SK-N-MC (cell line): ENCODE measurements at regions not wholly inside any gene's neighbourhood (a gene's known extent, or its start where the extent isn't known, plus 50 kb on each side); places are given as distances from the start of the nearest gene placed in this dataset.

Experiments
- DNase-seq: peaks from one replicate; pipeline ENCODE4 v3.0.0-alpha.2; 2011; ENCODE audit warnings: low read depth, low spot score
- H3K27ac ChIP-seq: fragments of 200-600 bp; sonication (generic); 2 replicates; pipeline ENCODE4 v1.5.1; 2016; ENCODE audit warnings: mixed run types
- H3K36me3 ChIP-seq: fragments of 200-600 bp; sonication (generic); 2 replicates; pipeline ENCODE4 v1.6.1; 2017; ENCODE audit warnings: antibody characterized with exemption, low read length, mixed read lengths; ENCODE audit not compliant: insufficient read depth
- H3K4me3 ChIP-seq: fragments of 200-600 bp; sonication (generic); 2 replicates; pipeline ENCODE4 v1.5.1; 2016
- H3K9ac ChIP-seq: fragments of 200-600 bp; sonication (generic); 2 replicates; pipeline ENCODE4 v1.8.0; 2017; ENCODE audit warnings: mixed run types, mixed read lengths; ENCODE audit not compliant: insufficient read length
- H3K9me3 ChIP-seq: fragments of 200-600 bp; sonication (generic); 2 replicates; pipeline ENCODE4 v1.6.1; 2017; ENCODE audit warnings: low read depth, mild to moderate bottlenecking, antibody characterized with exemption, low read length, moderate library complexity, mixed read lengths
- EZH2 ChIP-seq: fragments of 200-600 bp; sonication (generic); IDR thresholded peaks from one replicate; pipeline ENCODE4 v1.6.1; 2017; ENCODE audit warnings: antibody characterized with exemption
- FOXP2 ChIP-seq: optimal IDR thresholded peaks from 2 replicates; pipeline ENCODE3; 2011; ENCODE audit warnings: mild to moderate bottlenecking, moderate library complexity; ENCODE audit not compliant: insufficient read depth; ENCODE audit errors: extremely low read length, control extremely low read depth
- POLR2AphosphoS5 ChIP-seq: IDR thresholded peaks from 2 replicates; pipeline ENCODE4 v1.6.1; 2012; ENCODE audit warnings: mild to moderate bottlenecking, low read depth, low read length, borderline replicate concordance

- no peak overlapping the region for H3K4me3 ChIP-seq
- no peak overlapping the region for H3K27ac ChIP-seq
- H3K36me3 ChIP-seq = no peaks in the 10 kb centered on the region
- H3K9me3 ChIP-seq = no peaks in the 10 kb centered on the region
- H3K9ac ChIP-seq = no peak overlapping the region
- DNase-seq = no peak
- TF ChIP-seq FOXP2 (no peak), POLR2AphosphoS5 (no peak)
These were observed 206.7 kb downstream of the SETD4 start for GRCh38 chr21:35853321-35854239.

GRCh38 chr21:35852820-35853219 lies 207.5 kb downstream of the SETD4 start:
- Histone ChIP-seq H3K36me3 (no peaks in the 10 kb centered on the region), H3K27ac (no peak overlapping the region), H3K9me3 (no peaks in the 10 kb centered on the region), H3K4me3 (no peak overlapping the region), H3K9ac (no peak overlapping the region)
- no peak for TF ChIP-seq POLR2AphosphoS5
- no peak for TF ChIP-seq EZH2
- TF ChIP-seq FOXP2 = no peak
- DNase-seq = no peak

- no peaks in the 10 kb centered on the region for H3K36me3 ChIP-seq
- no peaks in the 10 kb centered on the region for H3K9me3 ChIP-seq
- no peak overlapping the region for H3K9ac ChIP-seq
- no peak overlapping the region for H3K4me3 ChIP-seq
- H3K27ac ChIP-seq = no peak overlapping the region
- TF ChIP-seq FOXP2 (no peak), EZH2 (no peak), POLR2AphosphoS5 (no peak)
- no peak for DNase-seq
These were observed 209.7 kb downstream of the SETD4 start for GRCh38 chr21:35850542-35851103.

GRCh38 chr21:35850029-35850428 lies 210.3 kb downstream of the SETD4 start:
- TF ChIP-seq FOXP2 = no peak
- no peak for TF ChIP-seq EZH2
- TF ChIP-seq POLR2AphosphoS5 = no peak
- Histone ChIP-seq H3K9me3 (no peaks in the 10 kb centered on the region), H3K36me3 (no peaks in the 10 kb centered on the region), H3K4me3 (no peak overlapping the region), H3K9ac (no peak overlapping the region), H3K27ac (no peak overlapping the region)
- no peak for DNase-seq

- H3K4me3 ChIP-seq = no peak overlapping the region
- no peak for DNase-seq
- H3K9ac ChIP-seq = no peak overlapping the region
- no peak overlapping the region for H3K27ac ChIP-seq
- no peaks in the 10 kb centered on the region for H3K36me3 ChIP-seq
- H3K9me3 ChIP-seq = no peaks in the 10 kb centered on the region
- TF ChIP-seq EZH2 = no peak
- TF ChIP-seq POLR2AphosphoS5 = no peak
- TF ChIP-seq FOXP2 = no peak
These were observed 211.2 kb downstream of the SETD4 start for GRCh38 chr21:35849144-35849543.

- Histone ChIP-seq H3K36me3 (no peaks in the 10 kb centered on the region), H3K9me3 (no peaks in the 10 kb centered on the region), H3K4me3 (no peak overlapping the region), H3K27ac (no peak overlapping the region), H3K9ac (no peak overlapping the region)
- TF ChIP-seq POLR2AphosphoS5 = no peak
- TF ChIP-seq EZH2 = no peak
- no peak for TF ChIP-seq FOXP2
- DNase-seq = no peak
These were observed 216.2 kb downstream of the SETD4 start for GRCh38 chr21:35843911-35844667.

- Histone ChIP-seq H3K9me3 (no peaks in the 10 kb centered on the region), H3K4me3 (no peak overlapping the region), H3K36me3 (no peaks in the 10 kb centered on the region), H3K27ac (no peak overlapping the region), H3K9ac (no peak overlapping the region)
- TF ChIP-seq POLR2AphosphoS5 (no peak), EZH2 (no peak), FOXP2 (no peak)
- no peak for DNase-seq
These were observed 219.4 kb downstream of the SETD4 start for GRCh38 chr21:35840949-35841348.

- Histone ChIP-seq H3K4me3 (no peak overlapping the region), H3K27ac (no peak overlapping the region), H3K9ac (no peak overlapping the region), H3K36me3 (no peaks in the 10 kb centered on the region), H3K9me3 (no peaks in the 10 kb centered on the region)
- TF ChIP-seq FOXP2 (no peak), POLR2AphosphoS5 (no peak), EZH2 (no peak)
- DNase-seq = peak; percentile 64
These were observed 220.0 kb downstream of the SETD4 start for GRCh38 chr21:35840197-35840799.
